ENCODE measurements at regions not wholly inside any gene's neighbourhood (a gene's known extent, or its start where the extent isn't known, plus 50 kb on each side); places are given as distances from the start of the nearest gene placed in this dataset.

DNA sequence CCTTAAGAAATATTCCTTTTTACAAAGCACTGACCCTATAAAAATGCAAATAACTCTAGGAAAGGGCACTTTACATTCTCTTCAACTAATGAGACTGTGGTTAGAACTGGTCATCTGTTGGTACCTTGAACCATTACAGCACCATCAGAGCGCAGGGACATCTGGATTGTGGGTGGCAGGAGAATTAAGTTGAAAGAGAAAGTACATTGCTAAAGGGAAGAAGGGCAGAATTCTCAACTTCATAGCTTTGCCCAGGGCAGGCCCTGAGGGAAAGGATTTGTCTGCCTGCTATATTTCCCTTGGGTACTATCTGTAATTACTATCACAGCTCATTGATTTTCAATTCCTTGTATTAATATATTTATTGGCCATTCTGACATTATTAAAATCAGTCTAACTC is 196.8 kb downstream of the KLF12 start:
- 93% methylated on average over 1 of the region's 1 CpG for WGBS (ENCODE audit: low lambda C conversion rate, missing lambda C conversion rate)

DNA sequence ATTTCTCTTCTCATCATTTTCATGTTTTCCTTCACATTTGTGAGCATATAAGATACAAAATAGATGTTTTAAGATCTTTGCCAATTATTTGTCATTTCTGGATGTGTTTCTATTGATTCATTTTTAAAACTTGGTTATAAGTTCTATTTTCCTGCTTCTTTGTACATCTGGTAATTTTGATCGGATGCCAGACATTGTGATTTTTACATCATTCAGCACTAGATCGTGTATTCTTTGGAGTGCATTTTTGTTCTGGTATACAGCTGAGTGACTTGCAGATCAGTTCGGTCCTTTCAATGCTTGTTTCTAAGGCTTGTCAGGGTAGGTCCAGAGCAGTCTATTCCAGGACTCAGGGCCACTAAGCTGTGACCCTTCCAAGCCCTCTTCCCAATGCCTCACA is 198.2 kb downstream of the KLF12 start:
- H3K9me2 ChIP-seq (replicated peaks; ENCODE audit: insufficient read depth): no peaks in the 10 kb centered on the region
- H2AFZ ChIP-seq: no peak overlapping the region
- H3K4me2 ChIP-seq: no peak overlapping the region
- no peak overlapping the region for H3K27ac ChIP-seq
- no peaks in the 10 kb centered on the region for H3K4me1 ChIP-seq (ENCODE audit: insufficient read depth)
- DNase-seq (ENCODE audit: low spot score): no peak
- TF ChIP-seq, protein P1, sequence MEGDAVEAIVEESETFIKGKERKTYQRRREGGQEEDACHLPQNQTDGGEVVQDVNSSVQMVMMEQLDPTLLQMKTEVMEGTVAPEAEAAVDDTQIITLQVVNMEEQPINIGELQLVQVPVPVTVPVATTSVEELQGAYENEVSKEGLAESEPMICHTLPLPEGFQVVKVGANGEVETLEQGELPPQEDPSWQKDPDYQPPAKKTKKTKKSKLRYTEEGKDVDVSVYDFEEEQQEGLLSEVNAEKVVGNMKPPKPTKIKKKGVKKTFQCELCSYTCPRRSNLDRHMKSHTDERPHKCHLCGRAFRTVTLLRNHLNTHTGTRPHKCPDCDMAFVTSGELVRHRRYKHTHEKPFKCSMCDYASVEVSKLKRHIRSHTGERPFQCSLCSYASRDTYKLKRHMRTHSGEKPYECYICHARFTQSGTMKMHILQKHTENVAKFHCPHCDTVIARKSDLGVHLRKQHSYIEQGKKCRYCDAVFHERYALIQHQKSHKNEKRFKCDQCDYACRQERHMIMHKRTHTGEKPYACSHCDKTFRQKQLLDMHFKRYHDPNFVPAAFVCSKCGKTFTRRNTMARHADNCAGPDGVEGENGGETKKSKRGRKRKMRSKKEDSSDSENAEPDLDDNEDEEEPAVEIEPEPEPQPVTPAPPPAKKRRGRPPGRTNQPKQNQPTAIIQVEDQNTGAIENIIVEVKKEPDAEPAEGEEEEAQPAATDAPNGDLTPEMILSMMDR (IDR thresholded peaks at IDR 0.05; ENCODE audit: poor library complexity): no peak
- TF ChIP-seq EZH2phosphoT487 (IDR thresholded peaks at IDR 0.05; ENCODE audit: low read depth, severe bottlenecking, unreplicated experiment): no peak
- TF ChIP-seq EZH2 (IDR thresholded peaks at IDR 0.05; ENCODE audit: borderline replicate concordance): no peak
- 91% methylated on average over 3 of the region's 3 CpGs for WGBS (ENCODE audit: low lambda C conversion rate, missing lambda C conversion rate)
- no peak overlapping the region for H3K4me3 ChIP-seq
- H3K79me2 ChIP-seq: no peaks in the 10 kb centered on the region
- no peaks in the 10 kb centered on the region for H4K20me1 ChIP-seq (ENCODE audit: insufficient read depth, poor library complexity, severe bottlenecking)
- no peaks in the 10 kb centered on the region for H3K9me3 ChIP-seq (ENCODE audit: low read depth)
- no peaks in the 10 kb centered on the region for H3K27me3 ChIP-seq
- H3K36me3 ChIP-seq (replicated peaks; ENCODE audit: insufficient read depth, low read depth): no peaks in the 10 kb centered on the region

More for the DNA sequence above, 196.8 kb downstream of the KLF12 start:
- TF ChIP-seq, protein P1 (IDR thresholded peaks at IDR 0.05; ENCODE audit: poor library complexity): no peak
- no peak for TF ChIP-seq EZH2phosphoT487 (IDR thresholded peaks at IDR 0.05; ENCODE audit: low read depth, severe bottlenecking, unreplicated experiment)
- TF ChIP-seq EZH2 (IDR thresholded peaks at IDR 0.05; ENCODE audit: borderline replicate concordance): no peak
- Histone ChIP-seq H3K36me3 (replicated peaks; ENCODE audit: insufficient read depth, low read depth) (no peaks in the 10 kb centered on the region), H3K4me3 (no peak overlapping the region), H2AFZ (no peak overlapping the region), H3K9me3 (ENCODE audit: low read depth) (no peaks in the 10 kb centered on the region), H3K9me2 (replicated peaks; ENCODE audit: insufficient read depth) (no peaks in the 10 kb centered on the region), H4K20me1 (ENCODE audit: insufficient read depth, poor library complexity, severe bottlenecking) (no peaks in the 10 kb centered on the region), H3K79me2 (no peaks in the 10 kb centered on the region), H3K27ac (no peak overlapping the region), H3K27me3 (no peaks in the 10 kb centered on the region), H3K4me1 (ENCODE audit: insufficient read depth) (no peaks in the 10 kb centered on the region), H3K4me2 (no peak overlapping the region)
- no peak for DNase-seq (ENCODE audit: low spot score)

DNA sequence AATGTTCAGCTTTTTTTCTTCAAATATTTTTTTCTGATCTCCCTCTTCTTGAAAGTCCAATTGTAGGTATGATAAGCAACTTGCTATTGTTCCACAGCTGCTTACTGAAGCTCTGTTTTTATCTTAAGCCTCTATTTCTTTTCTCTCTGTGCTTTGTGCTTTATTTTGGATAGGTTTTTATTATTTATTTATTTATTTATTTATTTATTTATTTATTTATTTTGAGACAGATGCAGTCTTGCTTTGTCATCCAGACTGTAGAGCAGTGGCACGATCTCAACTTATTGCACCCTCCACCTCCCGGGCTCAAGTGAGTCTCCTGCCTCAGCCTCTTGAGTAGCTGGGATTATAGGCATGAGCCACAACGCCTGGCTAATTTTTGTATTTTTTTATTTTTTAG is 199.4 kb downstream of the KLF12 start:
- no peak overlapping the region for H3K27ac ChIP-seq
- no peaks in the 10 kb centered on the region for H3K36me3 ChIP-seq (replicated peaks; ENCODE audit: insufficient read depth, low read depth)
- H3K9me3 ChIP-seq (ENCODE audit: low read depth): no peaks in the 10 kb centered on the region
- H3K9me2 ChIP-seq (replicated peaks; ENCODE audit: insufficient read depth): no peaks in the 10 kb centered on the region
- H2AFZ ChIP-seq: no peak overlapping the region
- 98% methylated on average over 3 of the region's 3 CpGs for WGBS (ENCODE audit: low lambda C conversion rate, missing lambda C conversion rate)
- no peak for DNase-seq (ENCODE audit: low spot score)
- H3K79me2 ChIP-seq: no peaks in the 10 kb centered on the region
- TF ChIP-seq, protein P1 (IDR thresholded peaks at IDR 0.05; ENCODE audit: poor library complexity): no peak
- TF ChIP-seq EZH2 (IDR thresholded peaks at IDR 0.05; ENCODE audit: borderline replicate concordance) (no peak), EZH2phosphoT487 (IDR thresholded peaks at IDR 0.05; ENCODE audit: low read depth, severe bottlenecking, unreplicated experiment) (no peak)
- no peak overlapping the region for H3K4me3 ChIP-seq
- H4K20me1 ChIP-seq (ENCODE audit: insufficient read depth, poor library complexity, severe bottlenecking): no peaks in the 10 kb centered on the region
- no peaks in the 10 kb centered on the region for H3K27me3 ChIP-seq
- H3K4me1 ChIP-seq (ENCODE audit: insufficient read depth): no peaks in the 10 kb centered on the region
- no peak overlapping the region for H3K4me2 ChIP-seq

DNA sequence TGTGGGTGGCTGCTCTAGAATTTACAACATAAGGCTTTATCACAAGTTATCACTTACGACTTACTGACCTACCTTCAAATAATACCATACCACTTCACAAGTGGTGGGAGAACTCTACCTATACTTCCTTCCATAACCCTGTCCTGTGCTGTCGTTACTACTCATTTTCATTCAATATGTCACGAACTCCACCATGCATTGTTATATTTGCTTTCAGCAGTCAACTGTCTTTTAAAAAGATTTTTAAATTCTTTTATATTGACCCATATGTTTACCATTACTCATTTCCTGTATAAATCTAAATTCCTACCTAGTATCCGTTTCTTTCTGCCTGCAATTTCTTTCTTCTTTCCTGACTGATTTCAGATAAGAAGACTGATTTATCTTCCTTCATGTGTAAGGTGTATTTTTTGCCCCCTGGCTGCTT is 200.0 kb downstream of the KLF12 start:
- DNase-seq (ENCODE audit: low spot score): no peak
- Histone ChIP-seq H3K79me2 (no peaks in the 10 kb centered on the region), H3K27ac (no peak overlapping the region), H3K9me3 (ENCODE audit: low read depth) (no peaks in the 10 kb centered on the region), H3K27me3 (no peaks in the 10 kb centered on the region), H3K9me2 (replicated peaks; ENCODE audit: insufficient read depth) (no peaks in the 10 kb centered on the region), H3K36me3 (replicated peaks; ENCODE audit: insufficient read depth, low read depth) (no peaks in the 10 kb centered on the region), H3K4me1 (ENCODE audit: insufficient read depth) (no peaks in the 10 kb centered on the region), H3K4me3 (no peak overlapping the region), H4K20me1 (ENCODE audit: insufficient read depth, poor library complexity, severe bottlenecking) (no peaks in the 10 kb centered on the region), H2AFZ (no peak overlapping the region), H3K4me2 (no peak overlapping the region)
- TF ChIP-seq EZH2 (IDR thresholded peaks at IDR 0.05; ENCODE audit: borderline replicate concordance): no peak
- TF ChIP-seq, protein P1 (IDR thresholded peaks at IDR 0.05; ENCODE audit: poor library complexity): no peak
- TF ChIP-seq EZH2phosphoT487 (IDR thresholded peaks at IDR 0.05; ENCODE audit: low read depth, severe bottlenecking, unreplicated experiment): no peak
- 48% methylated on average over 4 of the region's 4 CpGs for WGBS (ENCODE audit: low lambda C conversion rate, missing lambda C conversion rate)

Measured in hepatocyte (in vitro differentiated cells).